ENCODE measurements at regions not wholly inside any gene's neighbourhood (a gene's known extent, or its start where the extent isn't known, plus 50 kb on each side); places are given as distances from the start of the nearest gene placed in this dataset.
"Not testable (repeated sequence)": the region's sequence is repeated elsewhere in the genome, so short reads cannot be mapped to it uniquely, and the experiment has no call there.

DNA sequence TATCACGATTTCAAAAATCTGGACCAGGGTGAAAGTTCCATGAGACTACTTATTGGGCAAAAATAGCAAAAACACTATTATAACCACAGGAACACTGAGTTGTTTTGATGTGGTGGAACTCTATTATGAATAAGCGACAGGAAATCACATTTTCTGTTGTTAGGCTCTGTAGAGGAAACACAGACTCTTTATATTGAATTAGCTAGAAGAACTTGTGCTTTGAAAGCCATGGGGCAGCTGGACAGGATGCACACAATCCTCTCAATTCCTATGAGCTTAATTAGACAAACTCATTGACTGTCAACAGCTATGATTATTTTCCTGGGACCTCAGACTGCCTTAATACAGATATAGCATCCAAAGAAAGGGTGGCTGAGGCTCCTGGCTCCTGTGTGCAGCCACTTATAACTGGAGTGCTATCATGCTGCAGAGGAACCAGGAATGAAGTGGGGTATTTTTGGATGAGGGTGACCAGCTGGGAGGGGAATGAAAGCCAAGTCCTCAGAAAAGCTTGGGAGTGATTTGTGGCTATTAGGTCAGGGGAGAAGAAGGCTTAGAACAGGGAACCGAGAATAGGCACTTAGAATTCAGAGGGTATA is 657.3 kb downstream of the TYW1 start:
- DNase-seq (ENCODE audit: extremely low read depth, low read depth), result no peak
- TF ChIP-seq, protein P1, sequence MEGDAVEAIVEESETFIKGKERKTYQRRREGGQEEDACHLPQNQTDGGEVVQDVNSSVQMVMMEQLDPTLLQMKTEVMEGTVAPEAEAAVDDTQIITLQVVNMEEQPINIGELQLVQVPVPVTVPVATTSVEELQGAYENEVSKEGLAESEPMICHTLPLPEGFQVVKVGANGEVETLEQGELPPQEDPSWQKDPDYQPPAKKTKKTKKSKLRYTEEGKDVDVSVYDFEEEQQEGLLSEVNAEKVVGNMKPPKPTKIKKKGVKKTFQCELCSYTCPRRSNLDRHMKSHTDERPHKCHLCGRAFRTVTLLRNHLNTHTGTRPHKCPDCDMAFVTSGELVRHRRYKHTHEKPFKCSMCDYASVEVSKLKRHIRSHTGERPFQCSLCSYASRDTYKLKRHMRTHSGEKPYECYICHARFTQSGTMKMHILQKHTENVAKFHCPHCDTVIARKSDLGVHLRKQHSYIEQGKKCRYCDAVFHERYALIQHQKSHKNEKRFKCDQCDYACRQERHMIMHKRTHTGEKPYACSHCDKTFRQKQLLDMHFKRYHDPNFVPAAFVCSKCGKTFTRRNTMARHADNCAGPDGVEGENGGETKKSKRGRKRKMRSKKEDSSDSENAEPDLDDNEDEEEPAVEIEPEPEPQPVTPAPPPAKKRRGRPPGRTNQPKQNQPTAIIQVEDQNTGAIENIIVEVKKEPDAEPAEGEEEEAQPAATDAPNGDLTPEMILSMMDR (IDR thresholded peaks at IDR 0.05; ENCODE audit: low read depth, low read length), result no peak

DNA sequence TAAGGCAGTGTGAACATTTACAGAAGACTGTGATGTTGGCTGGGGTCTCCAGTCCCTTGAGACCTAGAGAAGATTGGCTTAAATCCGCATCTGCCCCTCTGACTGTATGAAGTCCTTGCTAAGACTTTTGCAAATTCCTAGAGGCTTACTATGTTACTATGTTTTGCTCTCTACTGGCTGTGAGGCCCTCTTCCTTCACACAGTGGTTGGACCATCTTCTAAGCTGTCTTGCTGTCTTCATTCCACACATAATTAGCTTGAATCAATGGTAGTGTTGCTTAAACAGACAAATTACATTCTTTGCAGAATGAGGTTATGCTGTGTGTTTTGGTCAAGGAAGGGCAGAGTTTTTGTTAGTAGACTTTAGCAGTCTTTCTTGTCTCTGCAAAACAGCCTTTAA is 658.0 kb downstream of the TYW1 start:
- TF ChIP-seq, protein P1 (IDR thresholded peaks at IDR 0.05; ENCODE audit: low read depth, low read length), result no peak
- no peak for DNase-seq (ENCODE audit: extremely low read depth, low read depth)

GRCh38 chr7:67655168-67655567 is 658.5 kb downstream of the TYW1 start:
- TF ChIP-seq, protein P1 (IDR thresholded peaks at IDR 0.05; ENCODE audit: low read depth, low read length), result no peak
- DNase-seq (ENCODE audit: extremely low read depth, low read depth), result no peak

DNA sequence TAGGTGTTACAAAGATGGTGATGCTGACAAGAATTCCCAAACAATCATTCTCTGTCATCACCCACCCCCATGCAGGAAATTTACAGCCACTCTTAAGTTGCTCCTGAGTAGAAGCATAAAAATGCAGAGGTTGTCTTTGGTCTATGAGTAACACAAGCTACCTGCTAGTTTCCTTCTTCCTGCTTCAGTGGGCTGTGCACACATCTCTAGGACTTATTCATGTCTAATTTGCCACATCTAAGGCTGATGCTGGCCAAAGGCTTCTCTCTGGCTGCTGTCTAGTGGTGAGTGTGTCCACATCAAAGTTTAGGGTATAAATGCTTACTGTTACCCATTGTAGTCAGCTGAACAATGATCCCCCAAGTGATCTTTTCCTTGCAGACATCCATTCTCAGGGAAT is 662.5 kb downstream of the TYW1 start:
- DNase-seq (ENCODE audit: extremely low read depth, low read depth), result no peak
- TF ChIP-seq, protein P1 (IDR thresholded peaks at IDR 0.05; ENCODE audit: low read depth, low read length), result no peak

DNA sequence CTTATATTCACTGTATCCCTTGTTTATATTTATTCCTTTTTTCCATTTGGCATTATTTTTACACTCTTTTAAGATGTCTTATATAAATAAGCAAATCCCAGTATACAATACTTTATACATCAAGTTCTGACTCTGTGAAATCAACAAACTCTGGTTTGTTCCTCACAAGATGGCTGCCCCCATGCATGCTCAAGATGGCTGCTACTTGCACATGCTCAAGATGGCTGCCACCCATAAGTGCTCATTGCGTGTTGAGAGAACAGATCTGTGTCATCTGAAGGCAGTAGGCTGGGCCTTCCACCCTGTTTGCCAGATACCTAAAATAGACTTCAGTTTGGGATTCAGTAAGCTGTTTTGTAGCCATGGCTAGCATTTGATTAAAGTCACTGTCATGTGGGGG is 666.2 kb downstream of the TYW1 start:
- no peak for DNase-seq (ENCODE audit: extremely low read depth, low read depth)
- TF ChIP-seq, protein P1 (IDR thresholded peaks at IDR 0.05; ENCODE audit: low read depth, low read length), result no peak

- TF ChIP-seq, protein P1 (IDR thresholded peaks at IDR 0.05; ENCODE audit: low read depth, low read length), result no peak
- DNase-seq (ENCODE audit: extremely low read depth, low read depth), result no peak
These were observed 667.0 kb downstream of the TYW1 start for GRCh38 chr7:67663644-67664043.

- DNase-seq (ENCODE audit: extremely low read depth, low read depth), result not testable (repeated sequence)
These were observed 669.7 kb downstream of the TYW1 start for GRCh38 chr7:67666359-67666758.

DNA sequence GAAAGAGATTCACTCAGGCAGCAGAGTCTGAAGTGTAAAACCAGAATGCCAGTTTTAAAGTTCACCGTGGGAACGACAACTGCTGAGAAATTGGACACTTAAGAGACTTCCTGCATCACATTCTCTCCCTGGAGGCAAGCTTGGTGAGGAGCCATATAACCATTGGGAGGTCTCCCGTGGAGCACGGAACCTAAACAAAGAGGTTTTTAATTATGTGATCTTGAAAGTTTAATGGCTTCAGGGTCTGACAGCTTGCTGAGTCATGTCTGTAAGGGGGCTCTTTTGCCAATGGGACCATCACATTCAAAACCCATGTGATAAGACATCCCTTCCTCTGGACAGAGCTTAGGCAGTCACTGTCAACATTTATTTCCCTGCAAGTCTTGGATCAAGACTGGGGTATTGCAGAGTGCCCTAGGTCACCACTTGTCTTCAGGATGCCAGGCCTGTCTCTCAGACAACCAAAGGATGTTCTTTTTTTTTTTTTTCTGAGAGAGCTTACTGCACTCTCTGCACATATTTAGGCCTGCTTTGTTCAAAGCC is 674.4 kb downstream of the TYW1 start:
- TF ChIP-seq, protein P1 (IDR thresholded peaks at IDR 0.05; ENCODE audit: low read depth, low read length), result no peak
- DNase-seq (ENCODE audit: extremely low read depth, low read depth), result no peak

Data from AG09319 (cell line).